OCI-LY7 (cell line): ENCODE measurements at regions not wholly inside any gene's neighbourhood (a gene's known extent, or its start where the extent isn't known, plus 50 kb on each side); places are given as distances from the start of the nearest gene placed in this dataset.
A peak's percentile ranks its signal among the peaks of the same experiment; 100 is the strongest.

Experiments used
- BruUV-seq: library from RNA; stranded (reverse); fragments of 400-500 nt; replicated peaks from 2 replicates; lab custom pipeline; 2021; lab: Mats Ljungman, UMichigan
- CTCF ChIA-PET: fragments of 300-600 bp; sonication (Branson Sonifier 250); formaldehyde crosslinking; loops from one replicate; lab custom pipeline; 2022; ENCODE audit warnings: antibody characterized with exemption; ENCODE audit not compliant: unreplicated experiment; lab: Charles Lee
- POLR2A ChIA-PET: fragments of 300-600 bp; sonication (Branson Sonifier 250); formaldehyde crosslinking; loops from one replicate; lab custom pipeline; 2022; ENCODE audit warnings: antibody characterized with exemption; lab: Charles Lee
- DNase-seq: peaks from one replicate; pipeline ENCODE4 v3.0.0-alpha.2; 2015; ENCODE audit warnings: low spot score
- H2AFZ ChIP-seq: fragments of 200-600 bp; sonication (generic), shearing (Covaris generic); 2 replicates; pipeline ENCODE4 v1.6.1; 2014; ENCODE audit warnings: mild to moderate bottlenecking, antibody characterized with exemption, low read length, moderate library complexity
- H3K27ac ChIP-seq: fragments of 200-600 bp; sonication (generic); 2 replicates; pipeline ENCODE4 v1.5.1; 2014; ENCODE audit warnings: mixed run types, low read depth, mild to moderate bottlenecking, moderate library complexity, low read length, inconsistent platforms; ENCODE audit not compliant: poor library complexity, severe bottlenecking
- H3K36me3 ChIP-seq: fragments of 200-600 bp; sonication (generic); 2 replicates; pipeline ENCODE4 v1.6.1; 2014; ENCODE audit warnings: mild to moderate bottlenecking, antibody characterized with exemption, low read length, moderate library complexity, mixed read lengths; ENCODE audit not compliant: insufficient read depth
- H3K4me1 ChIP-seq: fragments of 200-600 bp; sonication (generic); 2 replicates; pipeline ENCODE4 v1.5.1; 2014; ENCODE audit warnings: mild to moderate bottlenecking, low read length; ENCODE audit not compliant: insufficient read depth, poor library complexity, severe bottlenecking
- H3K4me2 ChIP-seq: fragments of 200-600 bp; sonication (generic); 2 replicates; pipeline ENCODE4 v1.6.1; 2014; ENCODE audit warnings: mild to moderate bottlenecking, low read length
- H3K4me3 ChIP-seq: fragments of 200-600 bp; sonication (generic); 2 replicates; pipeline ENCODE4 v1.5.1; 2014; ENCODE audit warnings: mild to moderate bottlenecking, low read depth, low read length; ENCODE audit not compliant: poor library complexity, severe bottlenecking
- H3K79me2 ChIP-seq: fragments of 200-600 bp; sonication (generic); 2 replicates; pipeline ENCODE4 v1.6.1; 2016; ENCODE audit warnings: low read depth, mild to moderate bottlenecking, low read length, moderate library complexity, mixed read lengths; ENCODE audit not compliant: insufficient read depth
- H3K9me2 ChIP-seq: fragments of 200-600 bp; sonication (generic); 2 replicates; pipeline ENCODE4 v1.6.1; 2016; ENCODE audit warnings: mild to moderate bottlenecking, low read length, mixed read lengths; ENCODE audit not compliant: insufficient read depth
- H3K9me3 ChIP-seq: fragments of 200-600 bp; sonication (generic); 2 replicates; pipeline ENCODE4 v1.6.1; 2014; ENCODE audit warnings: mild to moderate bottlenecking, mixed run types, low read length, mixed read lengths
- H4K20me1 ChIP-seq: fragments of 200-600 bp; sonication (generic); 2 replicates; pipeline ENCODE4 v1.6.1; 2014; ENCODE audit warnings: mild to moderate bottlenecking, antibody characterized with exemption, low read length, moderate library complexity, mixed read lengths; ENCODE audit not compliant: insufficient read depth
- EZH2phosphoT487 ChIP-seq: fragments of 200-600 bp; sonication (generic); IDR thresholded peaks from 2 replicates; pipeline ENCODE4 v1.6.1; 2018; ENCODE audit warnings: low read depth, borderline replicate concordance, mild to moderate bottlenecking, mixed run types, antibody characterized with exemption, low read length, moderate library complexity, mixed read lengths
- intact Hi-C: fragments of 100-400 bp; cut with micrococcal nuclease; formaldehyde crosslinking; loops from one replicate; pipeline ENCODE4 v1.10.0; 2022; ENCODE audit not compliant: unreplicated experiment
- TF ChIP-seq, protein P1 (sequence below): fragments of 200-600 bp; sonication (generic); conservative IDR thresholded peaks from 2 replicates; pipeline ENCODE4 v1.5.1; 2014; ENCODE audit warnings: mild to moderate bottlenecking, antibody characterized with exemption, low read length, moderate library complexity, mixed read lengths

DNA sequence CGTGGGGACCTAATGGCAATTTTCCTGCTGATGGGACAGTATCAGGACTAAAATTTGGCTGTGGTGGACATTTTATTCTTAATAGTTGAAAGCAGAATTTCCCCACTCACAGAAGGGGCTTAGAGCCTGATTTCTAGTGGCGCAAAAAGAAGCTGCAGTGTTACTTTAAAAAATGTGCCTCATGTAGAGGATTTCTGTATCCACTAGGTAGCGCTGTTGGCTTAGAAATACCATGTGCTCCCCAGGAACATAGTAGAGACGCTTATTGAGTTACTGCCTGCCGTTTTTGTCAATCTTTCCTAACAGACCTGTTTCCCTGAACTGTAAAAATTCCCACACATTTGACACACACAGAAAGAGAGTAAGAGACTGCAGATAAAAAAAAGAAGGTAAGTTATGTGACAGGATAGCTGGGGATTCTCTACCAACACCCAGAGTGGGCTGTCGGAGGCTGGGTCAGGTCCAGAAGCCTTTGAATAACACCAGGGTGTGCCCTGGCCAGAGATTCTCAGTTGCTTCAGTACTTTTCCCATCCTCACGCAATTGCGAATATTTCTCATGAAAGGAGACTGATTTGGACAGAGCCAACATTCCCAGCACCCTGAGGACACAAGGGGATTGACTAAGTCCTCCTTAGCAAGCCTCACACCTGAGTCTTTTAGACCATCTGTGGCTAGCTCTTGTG is 88.4 kb downstream of the ZXDA start:
- DNase-seq = peak; percentile 65
- intact Hi-C loops = loop anchor here (1.0 to 10.0 kb wide), 4 partner anchors 97 to 247 kb away; no protein-coding TSS in a partner anchor
- Histone ChIP-seq H3K4me1 (no peaks in the 10 kb centered on the region), H3K4me2 (no peak overlapping the region), H4K20me1 (no peaks in the 10 kb centered on the region), H3K36me3 (no peaks in the 10 kb centered on the region), H3K27ac (no peak overlapping the region), H3K79me2 (no peaks in the 10 kb centered on the region), H2AFZ (no peak overlapping the region), H3K9me3 (no peaks in the 10 kb centered on the region), H3K9me2 (no peaks in the 10 kb centered on the region), H3K4me3 (no peak overlapping the region)
- TF ChIP-seq EZH2phosphoT487 = no peak
- TF ChIP-seq, protein P1, sequence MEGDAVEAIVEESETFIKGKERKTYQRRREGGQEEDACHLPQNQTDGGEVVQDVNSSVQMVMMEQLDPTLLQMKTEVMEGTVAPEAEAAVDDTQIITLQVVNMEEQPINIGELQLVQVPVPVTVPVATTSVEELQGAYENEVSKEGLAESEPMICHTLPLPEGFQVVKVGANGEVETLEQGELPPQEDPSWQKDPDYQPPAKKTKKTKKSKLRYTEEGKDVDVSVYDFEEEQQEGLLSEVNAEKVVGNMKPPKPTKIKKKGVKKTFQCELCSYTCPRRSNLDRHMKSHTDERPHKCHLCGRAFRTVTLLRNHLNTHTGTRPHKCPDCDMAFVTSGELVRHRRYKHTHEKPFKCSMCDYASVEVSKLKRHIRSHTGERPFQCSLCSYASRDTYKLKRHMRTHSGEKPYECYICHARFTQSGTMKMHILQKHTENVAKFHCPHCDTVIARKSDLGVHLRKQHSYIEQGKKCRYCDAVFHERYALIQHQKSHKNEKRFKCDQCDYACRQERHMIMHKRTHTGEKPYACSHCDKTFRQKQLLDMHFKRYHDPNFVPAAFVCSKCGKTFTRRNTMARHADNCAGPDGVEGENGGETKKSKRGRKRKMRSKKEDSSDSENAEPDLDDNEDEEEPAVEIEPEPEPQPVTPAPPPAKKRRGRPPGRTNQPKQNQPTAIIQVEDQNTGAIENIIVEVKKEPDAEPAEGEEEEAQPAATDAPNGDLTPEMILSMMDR = peak; percentile 76
- POLR2A ChIA-PET = no interaction called here
- CTCF ChIA-PET = no interaction called here
- BruUV-seq = no TSS peak

DNA sequence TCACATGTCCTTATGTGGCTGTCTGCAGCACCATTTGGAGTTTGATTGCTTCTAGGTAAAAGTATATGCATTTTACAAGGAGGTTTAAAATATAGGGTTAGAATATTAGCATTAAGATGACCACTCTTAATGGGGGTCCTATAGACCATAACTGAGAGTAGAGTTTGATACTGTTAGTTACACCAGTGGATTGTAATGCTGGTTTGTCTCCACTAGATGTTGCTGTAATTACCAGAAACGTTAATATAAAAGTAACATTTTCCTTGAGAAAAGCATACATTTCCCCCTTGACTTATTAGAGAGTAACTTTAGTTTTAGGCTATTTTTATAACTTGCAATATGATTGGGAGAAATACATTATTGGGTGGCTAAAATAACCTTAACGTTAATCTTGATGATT is 93.0 kb downstream of the ZXDA start:
- Histone ChIP-seq H2AFZ (no peak overlapping the region), H3K27ac (no peak overlapping the region), H3K4me1 (no peaks in the 10 kb centered on the region), H3K9me2 (no peaks in the 10 kb centered on the region), H4K20me1 (no peaks in the 10 kb centered on the region), H3K4me3 (no peak overlapping the region), H3K9me3 (no peaks in the 10 kb centered on the region), H3K36me3 (no peaks in the 10 kb centered on the region), H3K79me2 (no peaks in the 10 kb centered on the region), H3K4me2 (no peak overlapping the region)
- DNase-seq = peak; percentile 19
- ChIA-PET CTCF (no interaction called here), POLR2A (no interaction called here)
- TF ChIP-seq, protein P1 = peak; percentile 72
- no peak for TF ChIP-seq EZH2phosphoT487
- BruUV-seq = no TSS peak
- intact Hi-C loops = no loop called here

DNA sequence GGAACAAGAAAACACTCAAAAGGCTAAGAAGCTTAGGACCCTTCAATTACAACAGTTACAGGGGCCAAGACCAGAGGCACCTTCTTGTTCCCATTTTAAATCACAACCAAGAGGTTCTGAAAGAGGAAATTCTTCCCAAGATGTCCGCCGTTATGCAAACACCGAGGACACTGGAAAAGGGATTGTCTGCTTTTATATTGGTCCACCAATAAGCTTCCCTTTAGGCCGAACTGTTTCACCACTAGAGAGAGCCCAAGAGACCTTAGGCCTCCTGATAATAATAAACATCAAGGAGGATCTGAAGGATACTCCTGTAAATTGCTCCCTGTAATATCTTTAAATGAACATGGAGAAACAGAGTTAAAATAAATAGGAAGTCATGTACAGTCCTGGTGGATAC is 92.6 kb upstream of the NLRP2B start:
- no peak overlapping the region for H3K4me2 ChIP-seq
- H3K27ac ChIP-seq = no peak overlapping the region
- H3K9me2 ChIP-seq = no peaks in the 10 kb centered on the region
- H2AFZ ChIP-seq = no peak overlapping the region
- BruUV-seq = no TSS peak
- ChIA-PET POLR2A (interaction anchor here (0.9 kb wide), 1 partner anchor 14 kb away, joined by 3 read pairs; no protein-coding TSS in a partner anchor), CTCF (no interaction called here)
- TF ChIP-seq, protein P1 = peak; percentile 33; the same call in 1 of the 2 replicates
- TF ChIP-seq EZH2phosphoT487 = no peak
- intact Hi-C loops = no loop called here
- H3K79me2 ChIP-seq = no peaks in the 10 kb centered on the region
- no peaks in the 10 kb centered on the region for H3K4me1 ChIP-seq
- H4K20me1 ChIP-seq = no peaks in the 10 kb centered on the region
- H3K36me3 ChIP-seq = no peaks in the 10 kb centered on the region
- no peak overlapping the region for H3K4me3 ChIP-seq
- DNase-seq = no peak
- H3K9me3 ChIP-seq = no peaks in the 10 kb centered on the region
